WTC11 (cell line): ENCODE measurements at regions not wholly inside any gene's neighbourhood (a gene's known extent, or its start where the extent isn't known, plus 50 kb on each side); places are given as distances from the start of the nearest gene placed in this dataset.

Experiments
- ATAC-seq: fragments of 200-7000 bp; cut with Tn5 transposase; 2 replicates; pipeline ENCODE4 v1.10.0; 2021; ENCODE audit warnings: mild to moderate bottlenecking, moderate library complexity
- CTCF ChIA-PET: fragments of 300-600 bp; sonication (Branson Sonifier 250); formaldehyde crosslinking; loops from one replicate; lab custom pipeline; 2021; ENCODE audit warnings: antibody characterized with exemption; lab: Charles Lee
- POLR2A ChIA-PET: fragments of 350-600 bp; sonication (Branson Sonifier 250); formaldehyde crosslinking; loops from one replicate; lab custom pipeline; 2021; ENCODE audit warnings: antibody characterized with exemption; lab: Charles Lee
- DNase-seq: peaks from one replicate; pipeline ENCODE4 v3.0.0; 2021; ENCODE audit warnings: low spot score
- H3K27ac Mint-ChIP-seq: 2 replicates; pipeline ENCODE4 v1.8.0; 2021; ENCODE audit warnings: mixed read lengths
- H3K27me3 Mint-ChIP-seq: 2 replicates; pipeline ENCODE4 v1.8.0; 2021; ENCODE audit warnings: low read depth, mild to moderate bottlenecking, moderate library complexity, mixed read lengths
- H3K36me3 Mint-ChIP-seq: 2 replicates; pipeline ENCODE4 v1.8.0; 2021; ENCODE audit warnings: mixed read lengths
- H3K4me1 Mint-ChIP-seq: 2 replicates; pipeline ENCODE4 v1.8.0; 2022; ENCODE audit warnings: mixed read lengths
- H3K4me3 Mint-ChIP-seq: 2 replicates; pipeline ENCODE4 v1.8.0; 2021; ENCODE audit warnings: mild to moderate bottlenecking, moderate library complexity, mixed read lengths
- H3K9me3 Mint-ChIP-seq: 2 replicates; pipeline ENCODE4 v1.8.0; 2021; ENCODE audit warnings: mixed read lengths
- EMX1 ChIP-seq: fragments of 250-450 bp; sonication (Bioruptor Pico); IDR thresholded peaks from 2 replicates; pipeline ENCODE4 v1.8.0; 2021; ENCODE audit warnings: mild to moderate bottlenecking
- ESRRA ChIP-seq: sonication (generic); formaldehyde crosslinking; IDR thresholded peaks from 2 replicates; pipeline ENCODE4 v1.8.1; 2022; ENCODE audit warnings: mild to moderate bottlenecking, missing genetic modification reagents, borderline replicate concordance
- FOXJ3 ChIP-seq: sonication (generic); formaldehyde crosslinking; IDR thresholded peaks from 2 replicates; pipeline ENCODE4 v1.9.0; 2021; ENCODE audit warnings: missing genetic modification reagents, mild to moderate bottlenecking, borderline replicate concordance
- GRHL2 ChIP-seq: fragments of 250-450 bp; sonication (Bioruptor Pico); IDR thresholded peaks from 2 replicates; pipeline ENCODE4 v1.8.0; 2022; ENCODE audit warnings: mild to moderate bottlenecking, moderate library complexity; ENCODE audit not compliant: insufficient replicate concordance, severe bottlenecking
- NFYB ChIP-seq: sonication (generic); formaldehyde crosslinking; conservative IDR thresholded peaks from 2 replicates; pipeline ENCODE4 v1.8.0; 2022; ENCODE audit warnings: low read depth, missing genetic modification reagents
- NR3C1 ChIP-seq: sonication (generic); formaldehyde crosslinking; conservative IDR thresholded peaks from 2 replicates; pipeline ENCODE4 v1.8.1; 2023; ENCODE audit warnings: low read depth, mild to moderate bottlenecking, missing genetic modification reagents
- PRRX2 ChIP-seq: fragments of 250-450 bp; sonication (Bioruptor Pico); IDR thresholded peaks from 2 replicates; pipeline ENCODE4 v1.8.0; 2021; ENCODE audit warnings: mild to moderate bottlenecking
- RELA ChIP-seq: sonication (generic); formaldehyde crosslinking; IDR thresholded peaks from 2 replicates; pipeline ENCODE4 v1.8.1; 2022; ENCODE audit warnings: missing genetic modification reagents, mild to moderate bottlenecking, borderline replicate concordance
- SMAD3 ChIP-seq: sonication (generic); formaldehyde crosslinking; IDR thresholded peaks from 2 replicates; pipeline ENCODE4 v1.8.0; 2022; ENCODE audit warnings: missing genetic modification reagents, mild to moderate bottlenecking, borderline replicate concordance
- SOX15 ChIP-seq: fragments of 250-450 bp; sonication (Bioruptor Pico); IDR thresholded peaks from 2 replicates; pipeline ENCODE4 v1.9.0; 2021; ENCODE audit warnings: mild to moderate bottlenecking
- TEAD1 ChIP-seq: sonication (generic); formaldehyde crosslinking; IDR thresholded peaks from 2 replicates; pipeline ENCODE4 v1.8.0; 2022; ENCODE audit warnings: mild to moderate bottlenecking, missing genetic modification reagents
- TEAD4 ChIP-seq: sonication (generic); formaldehyde crosslinking; IDR thresholded peaks from 2 replicates; pipeline ENCODE4 v1.8.0; 2022; ENCODE audit warnings: mild to moderate bottlenecking, missing genetic modification reagents
- ZBTB21 ChIP-seq: sonication (generic); formaldehyde crosslinking; IDR thresholded peaks from 2 replicates; pipeline ENCODE4 v1.8.1; 2023; ENCODE audit warnings: mild to moderate bottlenecking, missing genetic modification reagents, borderline replicate concordance
- ZNF232 ChIP-seq: sonication (generic); formaldehyde crosslinking; IDR thresholded peaks from 2 replicates; pipeline ENCODE4 v1.8.0; 2022; ENCODE audit warnings: mild to moderate bottlenecking, missing genetic modification reagents
- TF ChIP-seq, protein P1 (sequence below): sonication (generic); formaldehyde crosslinking; IDR thresholded peaks from 2 replicates; pipeline ENCODE4 v1.8.1; 2023; ENCODE audit warnings: mild to moderate bottlenecking, missing genetic modification reagents
- TF ChIP-seq, protein P2 (sequence below): sonication (generic); formaldehyde crosslinking; IDR thresholded peaks from 2 replicates; pipeline ENCODE4 v1.8.0; 2022; ENCODE audit warnings: mild to moderate bottlenecking, missing genetic modification reagents
- TF ChIP-seq, protein P3 (sequence below): sonication (generic); formaldehyde crosslinking; conservative IDR thresholded peaks from 2 replicates; pipeline ENCODE4 v1.8.1; 2022; ENCODE audit warnings: mild to moderate bottlenecking, missing genetic modification reagents
- TF ChIP-seq, protein P4 (sequence below): sonication (generic); formaldehyde crosslinking; conservative IDR thresholded peaks from 2 replicates; pipeline ENCODE4 v1.8.1; 2023; ENCODE audit warnings: mild to moderate bottlenecking, low read depth, missing genetic modification reagents, moderate library complexity
- TF ChIP-seq, protein P5 (sequence below): sonication (generic); formaldehyde crosslinking; IDR thresholded peaks from 2 replicates; pipeline ENCODE4 v1.8.1; 2023; ENCODE audit warnings: mild to moderate bottlenecking, missing genetic modification reagents, moderate library complexity
- TF ChIP-seq, protein P6 (sequence below): fragments of 250-450 bp; sonication (Bioruptor Pico); IDR thresholded peaks from 2 replicates; pipeline ENCODE4 v1.9.0; 2021; ENCODE audit warnings: mild to moderate bottlenecking

DNA sequence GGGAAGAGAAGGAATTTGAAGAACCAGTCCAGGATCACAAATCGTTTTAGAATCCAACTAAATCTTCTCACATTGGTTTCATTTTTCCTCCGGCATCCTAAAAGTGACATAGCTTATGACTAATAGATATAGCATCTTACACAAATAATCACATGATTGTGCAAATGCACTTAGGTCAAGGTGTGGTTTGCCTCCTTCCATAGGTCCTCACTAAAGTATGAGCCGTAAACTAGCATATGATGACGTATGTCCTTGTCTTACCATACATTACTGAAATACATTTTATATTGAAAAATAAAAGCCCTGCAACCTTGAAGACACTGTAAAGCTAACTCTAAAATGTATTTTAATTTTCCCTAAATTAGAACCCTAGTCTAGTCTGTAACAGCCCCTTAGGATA, 362.7 kb upstream of the ADAMTS16 start (continued):
- TF ChIP-seq, protein P1, sequence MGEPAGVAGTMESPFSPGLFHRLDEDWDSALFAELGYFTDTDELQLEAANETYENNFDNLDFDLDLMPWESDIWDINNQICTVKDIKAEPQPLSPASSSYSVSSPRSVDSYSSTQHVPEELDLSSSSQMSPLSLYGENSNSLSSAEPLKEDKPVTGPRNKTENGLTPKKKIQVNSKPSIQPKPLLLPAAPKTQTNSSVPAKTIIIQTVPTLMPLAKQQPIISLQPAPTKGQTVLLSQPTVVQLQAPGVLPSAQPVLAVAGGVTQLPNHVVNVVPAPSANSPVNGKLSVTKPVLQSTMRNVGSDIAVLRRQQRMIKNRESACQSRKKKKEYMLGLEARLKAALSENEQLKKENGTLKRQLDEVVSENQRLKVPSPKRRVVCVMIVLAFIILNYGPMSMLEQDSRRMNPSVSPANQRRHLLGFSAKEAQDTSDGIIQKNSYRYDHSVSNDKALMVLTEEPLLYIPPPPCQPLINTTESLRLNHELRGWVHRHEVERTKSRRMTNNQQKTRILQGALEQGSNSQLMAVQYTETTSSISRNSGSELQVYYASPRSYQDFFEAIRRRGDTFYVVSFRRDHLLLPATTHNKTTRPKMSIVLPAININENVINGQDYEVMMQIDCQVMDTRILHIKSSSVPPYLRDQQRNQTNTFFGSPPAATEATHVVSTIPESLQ (CRISPR knock-in tag): no peak
- TF ChIP-seq NFYB (CRISPR knock-in tag): no peak
- TF ChIP-seq ZBTB21 (CRISPR knock-in tag): no peak
- no peak for TF ChIP-seq ZNF232 (CRISPR knock-in tag)

DNA sequence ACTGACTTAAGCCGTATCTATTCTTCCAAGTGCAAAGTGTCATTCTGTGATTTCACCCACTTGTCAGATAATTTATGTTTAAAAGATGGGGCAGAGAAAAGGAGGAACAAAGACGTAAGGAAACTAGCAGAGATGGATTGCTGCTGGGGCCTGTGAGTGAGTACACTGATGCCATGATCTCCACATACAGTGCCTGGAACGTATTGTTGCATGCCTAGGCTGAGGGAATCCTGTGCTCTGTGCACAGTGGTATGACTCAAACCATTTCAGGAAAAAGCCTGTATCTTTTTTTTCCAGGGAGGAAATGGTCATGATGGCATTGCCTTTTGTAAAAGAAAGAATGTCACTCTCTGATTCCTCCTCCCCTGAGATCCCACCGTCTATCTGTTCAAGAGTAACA, 359.5 kb upstream of the ADAMTS16 start:
- TF ChIP-seq, protein P2, sequence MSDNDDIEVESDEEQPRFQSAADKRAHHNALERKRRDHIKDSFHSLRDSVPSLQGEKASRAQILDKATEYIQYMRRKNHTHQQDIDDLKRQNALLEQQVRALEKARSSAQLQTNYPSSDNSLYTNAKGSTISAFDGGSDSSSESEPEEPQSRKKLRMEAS (CRISPR knock-in tag): no peak
- TF ChIP-seq, protein P1 (CRISPR knock-in tag): no peak
- TF ChIP-seq NR3C1 (CRISPR knock-in tag) (no peak), EMX1 (CRISPR knock-in tag) (no peak)
- TF ChIP-seq, protein P3, sequence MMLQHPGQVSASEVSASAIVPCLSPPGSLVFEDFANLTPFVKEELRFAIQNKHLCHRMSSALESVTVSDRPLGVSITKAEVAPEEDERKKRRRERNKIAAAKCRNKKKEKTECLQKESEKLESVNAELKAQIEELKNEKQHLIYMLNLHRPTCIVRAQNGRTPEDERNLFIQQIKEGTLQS (CRISPR knock-in tag): no peak
- TF ChIP-seq, protein P4, sequence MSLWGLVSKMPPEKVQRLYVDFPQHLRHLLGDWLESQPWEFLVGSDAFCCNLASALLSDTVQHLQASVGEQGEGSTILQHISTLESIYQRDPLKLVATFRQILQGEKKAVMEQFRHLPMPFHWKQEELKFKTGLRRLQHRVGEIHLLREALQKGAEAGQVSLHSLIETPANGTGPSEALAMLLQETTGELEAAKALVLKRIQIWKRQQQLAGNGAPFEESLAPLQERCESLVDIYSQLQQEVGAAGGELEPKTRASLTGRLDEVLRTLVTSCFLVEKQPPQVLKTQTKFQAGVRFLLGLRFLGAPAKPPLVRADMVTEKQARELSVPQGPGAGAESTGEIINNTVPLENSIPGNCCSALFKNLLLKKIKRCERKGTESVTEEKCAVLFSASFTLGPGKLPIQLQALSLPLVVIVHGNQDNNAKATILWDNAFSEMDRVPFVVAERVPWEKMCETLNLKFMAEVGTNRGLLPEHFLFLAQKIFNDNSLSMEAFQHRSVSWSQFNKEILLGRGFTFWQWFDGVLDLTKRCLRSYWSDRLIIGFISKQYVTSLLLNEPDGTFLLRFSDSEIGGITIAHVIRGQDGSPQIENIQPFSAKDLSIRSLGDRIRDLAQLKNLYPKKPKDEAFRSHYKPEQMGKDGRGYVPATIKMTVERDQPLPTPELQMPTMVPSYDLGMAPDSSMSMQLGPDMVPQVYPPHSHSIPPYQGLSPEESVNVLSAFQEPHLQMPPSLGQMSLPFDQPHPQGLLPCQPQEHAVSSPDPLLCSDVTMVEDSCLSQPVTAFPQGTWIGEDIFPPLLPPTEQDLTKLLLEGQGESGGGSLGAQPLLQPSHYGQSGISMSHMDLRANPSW (CRISPR knock-in tag): no peak
- ChIA-PET CTCF (no interaction called here), POLR2A (no interaction called here)
- H3K4me1 Mint-ChIP-seq: peaks cover 7% of the 10 kb centered on the region
- DNase-seq (no peak), ATAC-seq (no peak)
- H3K9me3 Mint-ChIP-seq: peaks cover 15% of the 10 kb centered on the region
- H3K27ac Mint-ChIP-seq: no peak overlapping the region
- no peaks in the 10 kb centered on the region for H3K36me3 Mint-ChIP-seq
- H3K4me3 Mint-ChIP-seq: no peak overlapping the region
- H3K27me3 Mint-ChIP-seq: no peaks in the 10 kb centered on the region

DNA sequence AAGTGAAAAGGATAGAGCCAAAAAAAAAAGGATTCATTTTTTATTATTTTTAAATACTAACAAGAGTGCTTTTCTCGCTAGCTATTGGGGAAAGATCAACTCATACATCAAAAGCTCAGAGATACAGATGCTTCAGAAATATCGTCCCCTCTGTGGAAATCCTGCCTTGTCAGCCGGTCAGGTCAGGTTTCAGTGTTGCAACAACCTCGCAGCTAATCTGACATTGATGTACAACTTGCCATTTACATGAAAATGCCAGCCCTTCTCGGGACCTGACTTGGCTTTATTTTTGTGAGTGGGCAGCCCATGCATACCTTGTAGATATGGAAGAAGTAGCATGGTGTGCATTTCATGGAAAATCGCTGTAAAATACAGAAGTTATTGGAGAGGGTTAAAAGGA, 358.8 kb upstream of the ADAMTS16 start:
- Mint-ChIP-seq H3K27me3 (no peaks in the 10 kb centered on the region), H3K9me3 (peaks cover 17% of the 10 kb centered on the region), H3K36me3 (no peaks in the 10 kb centered on the region), H3K27ac (no peak overlapping the region), H3K4me3 (no peak overlapping the region), H3K4me1 (peaks cover 7% of the 10 kb centered on the region)
- ATAC-seq (no peak), DNase-seq (no peak)
- ChIA-PET CTCF (no interaction called here), POLR2A (no interaction called here)
- no peak for TF ChIP-seq ESRRA (CRISPR knock-in tag)
- TF ChIP-seq EMX1 (CRISPR knock-in tag): no peak
- no peak for TF ChIP-seq TEAD4
- no peak for TF ChIP-seq RELA
- no peak for TF ChIP-seq GRHL2 (CRISPR knock-in tag)

DNA sequence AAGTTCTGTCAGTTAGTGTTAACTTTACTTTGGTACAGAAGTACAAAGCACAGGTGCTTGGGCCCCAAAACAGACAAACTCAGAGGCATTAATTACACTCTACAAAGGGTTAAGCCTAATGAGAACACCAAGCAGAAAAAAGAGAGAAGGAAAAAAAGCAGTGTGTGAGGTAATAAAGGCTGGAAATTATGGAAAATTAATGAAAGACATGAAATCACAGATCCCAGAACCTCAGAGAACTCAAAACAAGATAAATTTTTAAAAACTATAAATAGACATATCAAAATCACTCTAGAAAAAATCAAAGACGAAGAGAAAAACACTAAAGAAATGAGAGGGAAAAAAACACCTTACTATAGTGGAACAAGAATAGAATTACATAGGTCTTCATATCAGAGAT, 354.2 kb upstream of the ADAMTS16 start:
- Mint-ChIP-seq H3K9me3 (peaks cover 13% of the 10 kb centered on the region), H3K36me3 (no peaks in the 10 kb centered on the region)
- POLR2A ChIA-PET: no interaction called here
- no peak for DNase-seq
- no peak for ATAC-seq
- CTCF ChIA-PET: no interaction called here
- TF ChIP-seq, protein P5, sequence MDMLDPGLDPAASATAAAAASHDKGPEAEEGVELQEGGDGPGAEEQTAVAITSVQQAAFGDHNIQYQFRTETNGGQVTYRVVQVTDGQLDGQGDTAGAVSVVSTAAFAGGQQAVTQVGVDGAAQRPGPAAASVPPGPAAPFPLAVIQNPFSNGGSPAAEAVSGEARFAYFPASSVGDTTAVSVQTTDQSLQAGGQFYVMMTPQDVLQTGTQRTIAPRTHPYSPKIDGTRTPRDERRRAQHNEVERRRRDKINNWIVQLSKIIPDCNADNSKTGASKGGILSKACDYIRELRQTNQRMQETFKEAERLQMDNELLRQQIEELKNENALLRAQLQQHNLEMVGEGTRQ: no peak
- no peak for TF ChIP-seq TEAD1 (CRISPR knock-in tag)
- TF ChIP-seq, protein P6, sequence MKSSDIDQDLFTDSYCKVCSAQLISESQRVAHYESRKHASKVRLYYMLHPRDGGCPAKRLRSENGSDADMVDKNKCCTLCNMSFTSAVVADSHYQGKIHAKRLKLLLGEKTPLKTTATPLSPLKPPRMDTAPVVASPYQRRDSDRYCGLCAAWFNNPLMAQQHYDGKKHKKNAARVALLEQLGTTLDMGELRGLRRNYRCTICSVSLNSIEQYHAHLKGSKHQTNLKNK (CRISPR knock-in tag): no peak
- no peak for TF ChIP-seq FOXJ3 (CRISPR knock-in tag)
- TF ChIP-seq SMAD3: no peak
- no peak for TF ChIP-seq SOX15 (CRISPR knock-in tag)
- no peak for TF ChIP-seq PRRX2
- TF ChIP-seq, protein P3 (CRISPR knock-in tag): no peak
- TF ChIP-seq, all 79 proteins: peak for 0
- Mint-ChIP-seq H3K27ac (no peak overlapping the region), H3K4me1 (peaks cover 6% of the 10 kb centered on the region), H3K27me3 (no peaks in the 10 kb centered on the region; the same call in 1 of the 2 replicates), H3K4me3 (no peak overlapping the region)
